Liver (tissue), 8 donors: ENCODE measurements at regions not wholly inside any gene's neighbourhood (a gene's known extent, or its start where the extent isn't known, plus 50 kb on each side); places are given as distances from the start of the nearest gene placed in this dataset.
"Not testable (repeated sequence)": the region's sequence is repeated elsewhere in the genome, so short reads cannot be mapped to it uniquely, and the experiment has no call there.

Experiments
- DNase-seq: peaks from one replicate; pipeline ENCODE4 v3.0.0-alpha.2; 2017; ENCODE audit warnings: low spot score
- H3K27ac ChIP-seq, 2 donors: one replicate each; pipeline ENCODE4 v1.7.0; 2013; ENCODE audit warnings: inconsistent platforms in 2 of 2, low read length in 2 of 2, control low read depth in 1 of 2, low read depth in 1 of 2, mild to moderate bottlenecking in 1 of 2
- H3K27me3 ChIP-seq, 4 donors: one replicate each; pipeline versions ENCODE4 v1.6.1 to v1.7.0; 2013; ENCODE audit warnings: low read length in 3 of 4, inconsistent platforms in 1 of 4, mild to moderate bottlenecking in 1 of 4, moderate library complexity in 1 of 4; ENCODE audit not compliant: control insufficient read depth in 4 of 4, insufficient read depth in 4 of 4
- H3K36me3 ChIP-seq, 4 donors: one replicate each; pipeline versions ENCODE4 v1.6.1 to v1.7.0; 2013; ENCODE audit warnings: low read length in 3 of 4, mild to moderate bottlenecking in 3 of 4, low read depth in 1 of 4, moderate library complexity in 1 of 4; ENCODE audit not compliant: control insufficient read depth in 4 of 4, insufficient read depth in 3 of 4
- H3K4me1 ChIP-seq, 4 donors: one replicate each; pipeline versions ENCODE4 v1.6.1 to v1.7.0; 2013; ENCODE audit warnings: low read length in 3 of 4, mild to moderate bottlenecking in 3 of 4, moderate library complexity in 1 of 4; ENCODE audit not compliant: control insufficient read depth in 4 of 4, insufficient read depth in 4 of 4
- H3K4me3 ChIP-seq, 3 donors: one replicate each; pipeline versions ENCODE4 v1.6.1 to v1.7.0; 2013; ENCODE audit warnings: low read length in 3 of 3, control low read depth in 1 of 3, low read depth in 1 of 3, mild to moderate bottlenecking in 1 of 3
- H3K9ac ChIP-seq, 2 donors: one replicate each; pipeline ENCODE4 v1.7.0; 2013; ENCODE audit warnings: low read length in 2 of 2, mild to moderate bottlenecking in 2 of 2, moderate library complexity in 2 of 2, control low read depth in 1 of 2, low read depth in 1 of 2
- H3K9me3 ChIP-seq, 4 donors: one replicate each; pipeline versions ENCODE4 v1.6.1 to v1.7.0; 2013; ENCODE audit warnings: low read length in 3 of 4; ENCODE audit not compliant: control insufficient read depth in 4 of 4
- ATF3 ChIP-seq: IDR thresholded peaks from 2 replicates; pipeline ENCODE4 v1.6.1; 2016; ENCODE audit warnings: antibody characterized with exemption
- CTCF ChIP-seq: fragments of 150-350 bp; IDR thresholded peaks from 2 replicates; pipeline ENCODE4 v1.5.1; 2017; ENCODE audit warnings: improper control_type of control experiment, low read depth, low read length; ENCODE audit not compliant: missing input control
- EGR1 ChIP-seq, 2 donors: IDR thresholded peaks; 2 replicates each; pipeline ENCODE4 v1.6.1; 2016 to 2018; ENCODE audit warnings: antibody characterized with exemption in 2 of 2, low read depth in 2 of 2
- FOXA1 ChIP-seq: IDR thresholded peaks from 2 replicates; pipeline ENCODE4 v1.6.1; 2016; ENCODE audit warnings: antibody characterized with exemption
- FOXA2 ChIP-seq: IDR thresholded peaks from 2 replicates; pipeline ENCODE4 v1.6.1; 2016; ENCODE audit warnings: antibody characterized with exemption
- GABPA ChIP-seq, 2 donors: IDR thresholded peaks in 1 of 2; conservative IDR thresholded peaks in 1 of 2; 2 replicates each; pipeline ENCODE4 v1.6.1; 2016; ENCODE audit warnings: antibody characterized with exemption in 2 of 2, mild to moderate bottlenecking in 1 of 2, moderate library complexity in 1 of 2
- HNF4A ChIP-seq, 2 donors: conservative IDR thresholded peaks; 2 replicates each; pipeline ENCODE4 v1.6.1; 2016; ENCODE audit warnings: antibody characterized with exemption in 2 of 2, mild to moderate bottlenecking in 2 of 2
- HNF4G ChIP-seq: IDR thresholded peaks from 2 replicates; pipeline ENCODE4 v1.6.1; 2016; ENCODE audit warnings: antibody characterized with exemption
- JUND ChIP-seq, 2 donors: IDR thresholded peaks; 2 replicates each; pipeline ENCODE4 v1.6.1; 2016; ENCODE audit warnings: antibody characterized with exemption in 2 of 2
- MAX ChIP-seq: IDR thresholded peaks from 2 replicates; pipeline ENCODE4 v1.6.1; 2016; ENCODE audit warnings: antibody characterized with exemption
- NR2F2 ChIP-seq: IDR thresholded peaks from 2 replicates; pipeline ENCODE4 v1.6.1; 2016; ENCODE audit warnings: antibody characterized with exemption
- RAD21 ChIP-seq, 2 donors: IDR thresholded peaks; 2 replicates each; pipeline ENCODE4 v1.6.1; 2016; ENCODE audit warnings: antibody characterized with exemption in 2 of 2, mild to moderate bottlenecking in 2 of 2
- REST ChIP-seq: IDR thresholded peaks from 2 replicates; pipeline ENCODE4 v1.6.1; 2016; ENCODE audit warnings: antibody characterized with exemption, mild to moderate bottlenecking
- RXRA ChIP-seq, 2 donors: IDR thresholded peaks; 2 replicates each; pipeline ENCODE4 v1.6.1; 2017 to 2018; ENCODE audit warnings: antibody characterized with exemption in 2 of 2, mild to moderate bottlenecking in 1 of 2
- SP1 ChIP-seq: IDR thresholded peaks from 2 replicates; pipeline ENCODE4 v1.6.1; 2018; ENCODE audit warnings: antibody characterized with exemption, mild to moderate bottlenecking
- TAF1 ChIP-seq: conservative IDR thresholded peaks from 2 replicates; pipeline ENCODE4 v1.6.1; 2016; ENCODE audit warnings: antibody characterized with exemption, mild to moderate bottlenecking
- YY1 ChIP-seq: IDR thresholded peaks from 2 replicates; pipeline ENCODE4 v1.6.1; 2016; ENCODE audit warnings: antibody characterized with exemption, mild to moderate bottlenecking
- ZBTB33 ChIP-seq: IDR thresholded peaks from 2 replicates; pipeline ENCODE4 v1.6.1; 2016; ENCODE audit warnings: antibody characterized with exemption
- WGBS: extraction: QIAGEN DNeasy Blood & Tissue Kit; methylation state at CpG from one replicate; pipeline ENCODE4 v1.1.7; 2013; 5-methylcytosine and 5-hydroxymethylcytosine counted together
- donor health status: healthy.
- donor health status: healthy.
- donor health status: healthy.
- donor health status: healthy.
- donor health status: healthy.

- H3K9me3 ChIP-seq = no peaks in the 10 kb centered on the region
- no peak overlapping the region for H3K27ac ChIP-seq
- DNase-seq = no peak
- no peak overlapping the region for H3K9ac ChIP-seq
- WGBS = 42% methylated on average over 7 of the region's 7 CpGs
- TF ChIP-seq RXRA (IDR thresholded peaks at IDR 0.05) (no peak), FOXA2 (no peak), SP1 (no peak), ZBTB33 (no peak), TAF1 (no peak), JUND (IDR thresholded peaks at IDR 0.05) (no peak), FOXA1 (no peak), HNF4A (conservative IDR thresholded peaks at IDR 0.05) (no peak), YY1 (no peak), ATF3 (no peak), GABPA (IDR thresholded peaks at IDR 0.05 in 1 of 2, conservative IDR thresholded peaks at IDR 0.05 in 1 of 2) (no peak), NR2F2 (no peak), MAX (no peak), CTCF (no peak), RAD21 (IDR thresholded peaks at IDR 0.05) (no peak), EGR1 (IDR thresholded peaks at IDR 0.05; ENCODE audit: low read depth in 2 of 2) (no peak), HNF4G (no peak), REST (no peak)
- no peak overlapping the region for H3K4me3 ChIP-seq
- H3K36me3 ChIP-seq = no peaks in the 10 kb centered on the region
- H3K27me3 ChIP-seq = peaks cover 0 to 13% (median 3%) of the 10 kb centered on the region in 4 donors
- H3K4me1 ChIP-seq = no peaks in the 10 kb centered on the region
Measured at GRCh38 chr1:22210636-22211035, 67.7 kb upstream of the WNT4 start.

- not testable (repeated sequence) for H3K9ac ChIP-seq, DNase-seq, H3K4me3 ChIP-seq, H3K36me3 ChIP-seq, H3K27ac ChIP-seq, H3K9me3 ChIP-seq, H3K4me1 ChIP-seq
- WGBS = 79% methylated on average over 6 of the region's 6 CpGs
- H3K27me3 ChIP-seq = peaks cover 0 to 11% (median 3%) of the 10 kb centered on the region in 4 donors
Measured at GRCh38 chr1:22211459-22211858, 68.6 kb upstream of the WNT4 start.
